Right ventricle myocardium inferior (tissue), 1 donor: ENCODE measurements at regions not wholly inside any gene's neighbourhood (a gene's known extent, or its start where the extent isn't known, plus 50 kb on each side); places are given as distances from the start of the nearest gene placed in this dataset.
A peak's percentile ranks its signal among the peaks of the same experiment; 100 is the strongest.
"Not testable (repeated sequence)": the region's sequence is repeated elsewhere in the genome, so short reads cannot be mapped to it uniquely, and the experiment has no call there.

Source experiments
- ATAC-seq: fragments of 200-7000 bp; cut with Tn5 transposase; one replicate; pipeline ENCODE4 v1.9.1; 2020; ENCODE audit warnings: mild to moderate bottlenecking, moderate library complexity
- DNase-seq: peaks from one replicate; pipeline ENCODE4 v3.0.0; 2021; ENCODE audit errors: missing footprints
- intact Hi-C: fragments of 100-400 bp; cut with DNase I; formaldehyde crosslinking; loops from one replicate; pipeline ENCODE4 v1.11.0; 2022
- donor health status: DM: no; HTN: yes; CAD: no; lungs with severe emphysema.

GRCh38 chr1:206307442-206307841, 104.1 kb downstream of the SRGAP2 start:
- intact Hi-C loops, ATAC-seq, DNase-seq: not testable (repeated sequence)

GRCh38 chr1:206310948-206311347, 107.6 kb downstream of the SRGAP2 start:
- intact Hi-C loops, DNase-seq: not testable (repeated sequence)
- peak; percentile 18 for ATAC-seq

DNA sequence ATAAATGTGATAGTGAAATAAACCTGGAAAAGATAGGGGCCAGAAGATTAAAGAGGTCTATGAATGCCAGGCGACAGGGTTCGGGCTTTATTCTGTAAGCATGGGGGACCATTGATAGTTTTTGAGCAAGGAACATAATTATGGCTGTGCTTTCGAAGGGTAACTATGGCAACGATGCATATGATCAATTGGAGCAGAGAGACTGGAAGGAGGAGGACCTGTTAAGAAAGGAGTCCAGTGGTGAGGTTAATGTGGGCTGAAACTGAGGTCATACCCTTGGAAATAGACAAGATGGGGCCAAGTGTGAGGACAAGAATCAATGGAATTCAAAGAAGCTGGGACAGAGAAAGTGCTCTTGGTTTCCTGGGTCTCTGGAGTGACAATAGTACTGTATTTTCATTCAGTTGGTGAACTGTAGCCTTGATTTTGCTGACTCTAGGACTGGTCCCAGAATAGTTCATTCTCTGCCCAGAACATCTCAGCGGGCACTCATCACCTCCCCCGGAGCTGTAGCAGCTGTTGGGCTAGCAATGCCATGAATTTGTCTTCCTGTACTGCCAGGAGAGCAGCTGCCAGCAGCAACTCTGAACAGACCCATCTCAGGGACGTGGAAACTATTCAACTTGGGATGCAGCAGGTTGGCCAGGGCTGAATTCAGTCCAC, 108.4 kb downstream of the SRGAP2 start:
- peak; percentile 98 for ATAC-seq
- intact Hi-C loops, result not testable (repeated sequence)

GRCh38 chr1:206312274-206312665, 108.9 kb downstream of the SRGAP2 start:
- intact Hi-C loops, DNase-seq: not testable (repeated sequence)
- peak; percentile 47 for ATAC-seq

More for the DNA sequence above, 108.4 kb downstream of the SRGAP2 start:
- peak; percentile 80 for DNase-seq

- ATAC-seq, intact Hi-C loops: not testable (repeated sequence)
Measured at GRCh38 chr1:206314951-206315636, 111.8 kb downstream of the SRGAP2 start.

GRCh38 chr1:206316901-206317300, 113.6 kb downstream of the SRGAP2 start:
- ATAC-seq, intact Hi-C loops, DNase-seq: not testable (repeated sequence)

More at GRCh38 chr1:206314951-206315636, 111.8 kb downstream of the SRGAP2 start:
- not testable (repeated sequence) for DNase-seq

GRCh38 chr1:206317878-206318514, 114.7 kb downstream of the SRGAP2 start:
- DNase-seq, ATAC-seq, intact Hi-C loops: not testable (repeated sequence)

- intact Hi-C loops, ATAC-seq, DNase-seq: not testable (repeated sequence)
Measured at GRCh38 chr1:206320227-206320626, 116.9 kb downstream of the SRGAP2 start.

- DNase-seq, intact Hi-C loops: not testable (repeated sequence)
- ATAC-seq, result peak; percentile 34
Measured at GRCh38 chr1:206326159-206326939, 123.0 kb downstream of the SRGAP2 start.

- intact Hi-C loops, DNase-seq, ATAC-seq: not testable (repeated sequence)
Measured at GRCh38 chr1:206331597-206331996, 128.3 kb downstream of the SRGAP2 start.

DNA sequence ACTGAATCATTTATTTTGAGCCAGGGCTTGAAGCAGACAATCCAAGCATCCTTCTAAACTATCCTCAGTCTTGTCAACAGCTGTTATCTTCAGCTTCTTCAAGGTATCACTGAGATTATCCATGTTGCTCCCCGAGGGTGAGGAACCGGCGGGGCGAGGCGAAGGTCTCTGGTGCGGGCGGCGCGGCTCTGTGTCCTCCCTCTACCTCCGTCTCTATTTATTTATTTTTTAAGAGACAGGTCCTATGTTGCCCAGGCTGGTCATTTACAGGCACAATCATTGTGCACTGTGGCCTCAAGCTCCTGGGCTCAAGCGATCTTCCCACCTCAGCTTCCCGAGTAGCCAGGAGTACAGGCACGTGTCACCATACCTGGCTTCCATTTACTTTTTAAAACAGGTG, 130.0 kb downstream of the SRGAP2 start:
- ATAC-seq, intact Hi-C loops, DNase-seq: not testable (repeated sequence)

GRCh38 chr1:206333897-206334296, 130.6 kb downstream of the SRGAP2 start:
- ATAC-seq, DNase-seq: not testable (repeated sequence)

DNA sequence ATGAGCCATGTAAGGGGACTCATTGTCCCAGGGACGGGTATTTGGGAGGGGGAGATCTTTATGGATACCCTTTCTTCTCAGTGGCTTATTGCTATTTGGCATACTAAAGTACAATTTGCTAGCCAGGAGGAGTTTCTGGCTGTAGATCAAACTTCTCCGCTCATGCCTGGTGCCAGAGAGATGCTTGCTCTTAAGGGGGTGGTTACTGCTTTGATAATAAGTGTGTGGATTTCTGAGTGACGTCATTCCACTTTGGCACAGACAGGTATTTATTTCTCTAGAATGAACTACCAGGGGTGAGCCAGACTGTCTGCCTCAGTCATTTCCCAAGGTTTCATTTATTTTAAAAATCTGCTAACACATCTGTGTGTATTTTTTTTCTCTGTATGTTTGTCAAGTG, 131.1 kb downstream of the SRGAP2 start:
- DNase-seq, intact Hi-C loops: not testable (repeated sequence)
- ATAC-seq, result peak; percentile 81

More at GRCh38 chr1:206333897-206334296, 130.6 kb downstream of the SRGAP2 start:
- intact Hi-C loops, result not testable (repeated sequence)

- DNase-seq, ATAC-seq, intact Hi-C loops: not testable (repeated sequence)
Measured at GRCh38 chr1:206335162-206335561, 131.8 kb downstream of the SRGAP2 start.

GRCh38 chr1:206335875-206336846, 132.8 kb downstream of the SRGAP2 start:
- DNase-seq, intact Hi-C loops: not testable (repeated sequence)
- ATAC-seq, result peak; percentile 69

- intact Hi-C loops, DNase-seq, ATAC-seq: not testable (repeated sequence)
Measured at GRCh38 chr1:206337024-206337423, 133.3 kb upstream of the IKBKE start.
